ENCODE measurements at regions not wholly inside any gene's neighbourhood (a gene's known extent, or its start where the extent isn't known, plus 50 kb on each side); places are given as distances from the start of the nearest gene placed in this dataset.

DNA sequence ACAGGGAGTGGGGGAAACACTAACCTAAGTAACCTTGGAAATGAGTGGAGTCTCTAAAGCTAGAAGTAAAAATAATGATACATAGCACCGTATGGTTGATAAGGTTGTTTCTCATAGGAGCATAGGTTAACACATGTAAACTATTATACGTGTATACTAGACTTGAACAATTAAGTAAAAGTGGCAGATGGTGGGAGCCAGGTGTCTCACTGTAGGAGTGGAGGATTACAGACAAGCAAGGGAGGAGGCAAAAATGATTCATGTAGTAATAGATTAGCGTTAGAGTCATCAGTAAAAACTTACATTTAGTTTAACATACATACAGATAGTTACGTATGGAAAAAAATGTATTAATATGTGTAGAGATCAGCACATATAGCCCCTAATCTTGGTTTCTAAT lies 138.4 kb upstream of the DSCAM start:
- DNase-seq (ENCODE audit: low read depth) = no peak

DNA sequence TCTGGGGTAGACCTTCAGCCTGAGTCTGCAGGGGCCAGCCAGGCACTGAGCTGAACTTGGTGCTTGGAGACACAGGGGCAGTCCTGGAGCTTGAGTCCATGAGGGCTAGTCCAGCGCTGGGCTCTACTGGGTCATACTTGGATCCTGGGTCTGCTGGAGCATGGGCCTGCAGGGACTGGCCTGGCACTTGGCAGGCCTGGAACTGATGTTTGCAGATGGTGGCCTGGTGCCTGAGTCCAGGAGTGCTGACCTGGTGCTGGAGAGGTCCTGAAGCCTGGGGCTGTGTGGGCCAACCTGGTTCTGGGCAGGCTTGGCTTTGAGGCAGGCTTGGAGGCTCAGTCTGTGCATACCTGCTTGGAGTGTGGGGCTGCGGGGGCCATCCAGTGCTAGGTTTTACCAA lies 143.4 kb upstream of the DSCAM start:
- DNase-seq (ENCODE audit: low read depth) = no peak

DNA sequence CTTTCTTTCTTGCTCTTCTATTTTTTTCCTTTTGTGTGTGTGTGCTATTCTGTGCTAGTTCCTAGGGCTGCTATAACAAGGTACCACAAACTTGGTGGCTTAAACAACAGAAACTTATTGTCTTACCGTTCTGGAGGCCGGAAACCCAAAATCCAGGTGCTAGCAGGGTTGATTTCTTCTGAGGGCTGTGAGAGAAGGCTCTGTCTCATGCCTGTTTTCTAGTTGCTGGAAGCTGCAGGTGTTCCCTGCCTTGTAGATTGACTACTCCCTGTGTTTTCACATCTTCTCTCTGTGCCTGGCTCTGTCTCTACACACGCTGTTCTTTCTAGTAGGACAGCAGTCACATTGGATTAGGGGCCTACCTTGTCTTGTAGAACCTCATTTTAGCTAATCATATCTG lies 150.9 kb upstream of the DSCAM start:
- no peak for DNase-seq (ENCODE audit: low read depth)

DNA sequence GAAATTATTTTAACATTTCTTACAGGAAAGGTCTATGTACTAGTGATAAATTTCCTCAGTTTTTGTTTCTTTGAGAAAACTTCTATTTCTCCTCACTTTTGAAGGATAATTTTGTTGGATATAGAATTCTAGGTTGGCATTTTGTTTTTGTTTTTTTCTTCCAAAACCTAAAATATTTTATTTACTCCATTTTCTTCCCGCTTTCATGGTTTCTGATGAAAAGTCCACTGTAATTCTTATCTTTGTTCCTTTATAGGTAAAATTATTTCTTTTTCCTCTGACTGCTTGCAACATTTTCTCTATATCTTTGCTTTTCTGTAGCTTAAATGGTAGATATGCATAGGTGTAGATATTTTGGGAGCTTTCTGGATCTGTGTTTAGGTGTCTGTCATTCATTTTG lies 153.9 kb upstream of the DSCAM start:
- DNase-seq (ENCODE audit: low read depth) = no peak

DNA sequence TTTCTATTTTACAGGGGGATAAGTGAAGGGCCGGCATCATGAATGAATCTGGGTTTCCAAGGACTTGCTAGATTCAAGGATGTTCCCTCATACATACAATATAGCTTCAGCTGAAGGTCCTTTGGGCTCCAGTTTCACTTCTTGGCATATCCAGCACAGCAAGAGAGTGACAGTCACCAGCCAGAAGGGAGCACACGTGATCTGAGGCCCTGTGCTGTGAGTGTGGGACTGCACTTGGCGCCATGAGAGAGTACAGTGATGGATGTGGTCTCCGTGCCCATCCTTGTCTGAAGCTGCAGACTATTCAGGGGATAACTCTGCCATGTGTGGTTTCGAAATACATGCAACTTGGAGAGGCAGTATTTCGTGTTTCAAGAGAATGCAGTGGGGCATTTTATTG lies 159.7 kb upstream of the DSCAM start:
- no peak for DNase-seq (ENCODE audit: low read depth)

DNA sequence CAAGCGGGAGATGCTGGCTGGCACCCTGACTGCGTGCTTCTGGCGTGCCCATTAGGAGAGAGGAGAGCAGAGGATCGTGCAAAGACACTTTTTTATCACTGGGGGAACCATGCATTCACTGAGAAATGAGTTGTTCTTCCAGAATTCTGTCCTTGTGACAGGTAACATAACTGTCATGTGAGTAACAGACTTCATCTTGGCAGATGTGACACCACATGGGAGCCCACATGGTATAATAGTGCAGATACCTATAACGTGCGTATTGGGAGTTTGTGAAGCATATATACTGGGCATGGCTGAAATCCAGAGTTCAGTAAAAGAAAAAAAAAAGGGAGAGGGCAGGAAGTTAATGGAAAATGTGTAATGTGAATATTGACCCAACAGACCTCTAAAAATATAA lies 159.6 kb upstream of the BACE2 start:
- no peak for DNase-seq (ENCODE audit: low read depth)

DNA sequence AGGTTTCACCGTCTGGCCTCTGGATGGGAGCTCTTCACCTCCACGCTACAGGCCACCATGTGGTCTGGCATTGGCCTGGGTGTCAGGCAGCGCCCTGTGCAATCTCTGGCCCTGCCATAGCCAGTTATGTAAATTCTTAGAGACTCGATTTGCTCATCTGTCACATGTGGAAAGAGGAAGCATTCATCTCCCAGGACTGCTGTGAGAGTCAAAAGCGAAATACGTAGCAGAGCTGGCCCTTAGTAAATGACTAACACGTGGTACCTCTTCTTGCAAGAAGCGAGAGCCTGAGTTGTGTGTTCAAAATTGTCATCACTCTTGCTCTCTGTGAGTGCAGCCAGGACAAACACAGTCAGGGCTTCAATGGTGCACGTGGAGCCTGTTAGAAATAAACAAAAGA lies 159.0 kb upstream of the BACE2 start:
- no peak for DNase-seq (ENCODE audit: low read depth)

DNA sequence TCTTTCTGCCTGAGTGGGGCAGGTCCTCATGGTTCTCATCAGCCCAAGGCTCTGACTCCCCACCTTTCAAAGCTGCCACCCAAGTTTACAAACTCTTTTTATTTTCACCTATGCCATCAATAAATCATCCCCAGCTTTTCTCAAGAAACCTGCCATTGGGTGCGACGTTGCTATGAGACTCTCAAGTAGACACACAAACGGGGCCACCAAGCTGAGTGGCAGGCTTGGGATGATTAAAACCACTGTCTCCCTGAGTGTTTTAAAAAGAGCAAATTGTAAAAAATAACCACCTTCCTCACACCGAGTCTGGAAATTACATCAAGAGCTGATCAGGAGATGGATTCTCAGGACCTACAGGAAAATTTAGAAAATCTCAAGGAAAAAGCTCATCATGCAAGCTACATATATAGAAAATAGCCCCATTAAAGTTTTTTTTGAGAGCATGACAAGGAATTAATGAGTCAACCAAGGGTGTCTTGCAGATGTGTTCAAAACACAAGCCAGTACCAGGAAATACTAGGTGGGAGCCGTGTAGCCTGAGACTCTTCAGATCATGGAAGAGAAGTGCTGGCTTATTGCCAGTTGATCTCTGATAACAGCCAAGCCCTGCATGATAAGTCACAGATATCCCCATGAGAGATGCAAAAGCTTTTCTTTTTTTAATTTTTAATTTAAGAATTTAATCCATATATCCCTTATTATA lies 158.4 kb upstream of the BACE2 start:
- DNase-seq (ENCODE audit: low read depth) = no peak

DNA sequence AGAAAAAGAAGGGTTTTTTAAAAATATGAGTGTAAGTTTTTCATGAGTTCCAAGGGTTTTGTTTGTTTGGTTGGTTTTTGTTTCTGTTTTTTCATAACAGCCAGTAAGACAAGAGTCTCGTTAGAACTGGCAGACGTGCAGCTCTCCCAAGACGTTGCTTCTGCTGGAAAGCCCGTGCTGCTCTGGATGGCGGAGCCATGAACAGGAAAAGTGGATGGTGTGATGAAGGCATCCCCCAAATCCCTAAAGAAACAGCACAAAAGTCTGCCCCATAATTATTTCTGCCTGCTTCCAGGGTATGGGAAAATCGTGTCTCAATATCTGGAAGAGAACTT lies 157.9 kb upstream of the BACE2 start:
- DNase-seq (ENCODE audit: low read depth) = no peak

DNA sequence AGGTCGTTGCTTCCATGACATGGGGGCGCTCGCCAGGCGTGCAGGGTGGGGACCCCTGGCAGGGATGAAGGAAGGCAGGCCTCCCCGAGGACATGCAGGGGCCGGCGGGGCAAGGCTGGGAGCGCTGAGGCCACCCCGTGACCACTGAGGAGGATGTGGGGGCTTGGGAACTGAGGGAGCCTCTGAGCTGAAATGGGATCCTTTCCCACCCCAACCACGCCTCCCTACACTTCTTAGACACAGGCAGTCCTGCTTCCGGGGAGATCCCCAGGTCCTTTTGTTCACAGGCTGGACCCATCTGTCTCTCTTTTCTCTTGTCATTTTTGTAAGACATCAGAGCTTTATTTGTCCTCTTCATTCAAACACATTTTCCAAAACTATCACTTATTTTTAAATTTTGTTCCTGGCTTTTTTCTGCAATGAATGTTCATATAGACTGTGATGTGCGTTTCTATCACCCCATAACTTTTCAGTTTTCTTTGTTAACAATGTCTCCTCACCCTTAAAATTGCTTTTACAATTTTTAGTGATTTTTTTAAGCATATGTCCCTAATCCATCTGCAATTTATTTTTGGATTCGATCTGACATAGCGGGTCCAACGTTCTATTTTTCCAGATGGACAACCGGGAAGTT lies 156.7 kb upstream of the BACE2 start:
- no peak for DNase-seq (ENCODE audit: low read depth)

DNA sequence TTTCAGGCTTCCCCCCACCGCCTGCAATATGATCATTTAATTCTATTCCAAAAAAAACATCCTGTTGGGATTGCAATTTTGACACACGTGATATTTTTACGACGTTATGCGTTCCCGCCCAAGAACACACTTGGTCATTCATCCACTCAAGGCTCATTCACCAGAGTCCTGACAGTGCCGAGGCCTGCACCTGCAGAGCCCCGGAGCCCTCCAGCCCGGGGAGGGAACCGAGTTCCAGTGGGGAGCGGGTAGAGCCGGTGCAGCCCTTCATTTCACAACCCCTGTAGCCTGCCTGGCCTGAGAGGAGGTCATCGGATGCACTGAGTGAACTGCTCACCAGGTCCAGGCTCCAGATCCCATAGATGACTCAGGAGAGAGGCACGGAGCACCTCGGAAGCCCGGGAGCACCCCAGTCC lies 156.0 kb upstream of the BACE2 start:
- no peak for DNase-seq (ENCODE audit: low read depth)

DNA sequence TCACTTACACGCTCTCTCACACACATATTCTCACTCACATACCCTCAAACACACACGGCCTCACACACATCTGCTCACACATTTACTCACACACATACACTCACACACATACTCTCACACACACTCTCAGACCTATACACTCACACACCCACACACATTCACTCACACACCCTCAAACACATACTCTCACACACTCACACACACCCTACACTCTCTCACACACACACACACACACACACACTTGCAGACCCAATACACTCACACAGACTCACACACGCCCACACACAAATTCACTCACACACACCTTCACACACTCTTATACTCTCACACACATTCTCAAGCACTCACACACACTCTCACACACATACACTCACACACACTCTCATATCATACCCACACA lies 155.5 kb upstream of the BACE2 start:
- no peak for DNase-seq (ENCODE audit: low read depth)

DNA sequence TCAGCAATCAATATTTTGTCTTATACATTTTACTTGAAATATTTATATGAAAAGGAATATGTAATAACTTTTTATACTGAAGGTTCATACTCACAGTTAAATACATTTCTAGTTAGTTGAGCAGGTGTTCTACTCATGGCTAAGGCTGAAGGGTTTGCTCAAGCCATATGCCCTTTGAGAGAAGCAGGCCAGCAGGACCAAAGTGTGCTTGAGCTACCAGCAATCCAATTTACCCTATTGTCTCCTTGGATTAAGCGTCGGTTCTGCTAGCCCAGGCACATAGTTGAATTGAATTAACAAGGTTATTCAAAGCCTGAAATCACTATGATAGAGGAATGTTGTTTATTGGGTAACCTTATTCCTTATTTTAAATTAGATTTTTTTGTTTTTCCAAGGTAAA lies 151.5 kb upstream of the BACE2 start:
- no peak for DNase-seq (ENCODE audit: low read depth)

DNA sequence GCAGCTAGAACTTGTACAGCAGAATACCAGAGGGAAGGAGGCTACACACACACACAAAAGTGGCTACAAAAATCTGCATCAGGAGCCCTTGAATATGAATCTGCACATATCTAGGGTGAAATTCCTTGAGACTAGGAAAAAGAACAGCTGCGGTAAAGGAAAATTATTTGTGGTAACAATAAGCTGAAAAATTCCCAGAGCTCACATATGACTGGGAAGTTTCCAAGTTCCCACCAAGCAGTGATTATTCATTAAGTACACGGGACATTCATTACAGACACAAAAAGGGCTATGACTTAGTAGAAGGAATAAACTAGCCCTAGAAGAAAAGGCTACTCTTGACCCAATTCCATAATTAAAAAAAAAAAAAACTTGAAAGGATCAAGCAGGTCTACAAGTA lies 149.5 kb upstream of the BACE2 start:
- no peak for DNase-seq (ENCODE audit: low read depth)

DNA sequence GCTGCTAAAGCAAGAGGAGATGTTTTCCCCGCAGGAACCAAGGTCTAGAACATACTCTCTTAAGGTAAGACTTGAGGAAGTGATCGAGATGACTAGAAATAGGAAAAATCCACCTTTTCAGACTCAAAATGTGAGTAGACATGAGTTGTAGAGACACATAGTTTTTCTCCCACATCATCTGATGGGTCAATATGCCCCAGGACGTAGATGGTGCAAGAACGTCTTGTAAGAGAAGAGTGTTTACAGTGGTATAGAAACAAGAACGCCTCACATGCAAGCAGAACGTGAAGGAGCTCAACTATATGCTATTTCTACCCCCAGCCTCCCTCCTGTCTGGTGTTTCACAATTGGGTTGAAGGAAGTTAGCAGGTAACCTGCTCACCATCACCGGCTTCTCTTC lies 144.0 kb upstream of the BACE2 start:
- no peak for DNase-seq (ENCODE audit: low read depth)

DNA sequence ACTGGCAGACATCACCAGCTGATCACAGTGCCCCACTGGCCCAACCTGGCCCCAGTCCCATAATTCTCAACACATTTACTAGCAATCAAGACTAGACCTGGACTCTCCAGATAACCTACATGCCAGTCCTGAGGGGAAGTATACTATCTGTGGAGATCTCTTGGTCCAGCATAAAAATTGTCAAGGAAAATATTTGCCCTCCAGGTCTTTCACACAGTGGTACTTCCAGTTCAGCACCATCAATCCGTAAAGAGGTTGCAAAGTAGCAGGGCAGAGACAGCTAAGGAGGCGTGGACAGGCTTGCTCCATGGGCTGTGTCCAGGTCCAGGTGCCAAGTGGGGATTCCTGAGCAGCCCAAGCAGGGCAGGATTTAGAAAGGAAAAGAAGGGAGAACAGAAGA lies 143.6 kb upstream of the BACE2 start:
- DNase-seq (ENCODE audit: low read depth) = no peak

DNA sequence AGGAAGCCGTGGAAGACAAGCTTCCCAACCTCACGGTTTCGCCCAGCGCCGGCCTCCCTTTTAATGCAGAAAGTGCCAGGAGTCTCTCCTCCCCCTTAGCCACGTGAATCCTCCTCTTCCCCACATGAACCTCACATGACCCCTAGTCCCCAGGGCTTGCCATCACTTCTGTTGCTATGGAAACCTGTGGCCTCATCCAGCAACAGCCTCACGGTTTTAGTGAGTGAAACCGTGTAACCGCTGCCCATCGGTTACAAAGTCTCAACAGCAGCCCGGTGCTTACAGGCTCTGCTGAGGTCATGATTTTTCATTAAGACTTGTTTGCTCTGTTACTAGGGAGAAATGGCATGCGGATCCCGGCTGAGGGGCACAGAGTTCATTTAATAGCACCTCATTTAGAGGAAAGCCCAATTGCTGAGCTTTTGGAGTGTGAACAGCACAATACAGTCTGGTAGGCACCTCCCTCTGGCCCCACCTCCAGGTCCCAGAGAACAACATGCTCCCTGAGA lies 143.2 kb upstream of the BACE2 start:
- DNase-seq (ENCODE audit: low read depth) = no peak

DNA sequence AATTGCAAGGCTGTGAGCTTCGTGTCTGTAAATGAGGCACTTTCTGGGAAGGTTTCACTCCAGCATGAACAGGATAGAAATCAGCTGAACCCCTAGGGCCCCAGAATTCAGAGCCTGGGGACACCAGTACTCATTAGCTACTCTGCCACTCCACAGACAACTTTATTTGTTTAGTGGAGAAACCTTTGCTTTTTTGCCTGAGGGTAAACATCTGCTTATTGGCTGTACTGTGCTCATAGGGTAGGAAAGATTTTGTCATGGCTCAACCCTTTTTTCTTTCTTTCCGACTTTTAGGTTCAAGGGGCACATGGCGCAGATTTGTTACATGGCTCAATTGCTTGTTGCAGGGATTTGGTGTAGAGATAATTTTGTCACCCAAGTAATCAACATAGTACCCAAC lies 138.4 kb upstream of the BACE2 start:
- DNase-seq (ENCODE audit: low read depth) = no peak

DNA sequence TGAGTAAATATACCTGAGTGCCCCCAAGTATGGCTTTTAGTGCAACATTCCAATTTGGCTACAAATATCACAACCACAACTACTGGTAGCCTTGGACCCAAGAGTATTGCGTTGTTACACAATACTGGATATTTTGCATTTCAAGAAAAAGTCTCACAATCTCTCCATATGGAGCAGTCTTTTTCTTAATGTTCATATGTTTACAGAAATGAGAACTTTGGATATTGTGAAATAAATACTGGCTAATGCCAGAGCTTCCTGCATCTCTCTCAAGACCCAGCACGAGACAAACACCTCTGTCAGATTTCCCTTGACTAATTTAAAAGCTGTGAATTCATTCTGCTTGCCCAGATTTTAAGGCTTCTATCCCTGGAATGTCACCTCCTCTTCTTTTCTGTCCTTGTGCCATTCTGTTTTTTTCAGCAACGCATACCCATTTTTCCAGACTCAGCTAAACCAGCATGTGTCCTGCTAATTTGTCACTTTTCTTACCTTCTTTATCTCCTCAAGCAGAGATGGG lies 136.2 kb upstream of the BACE2 start:
- no peak for DNase-seq (ENCODE audit: low read depth)

DNA sequence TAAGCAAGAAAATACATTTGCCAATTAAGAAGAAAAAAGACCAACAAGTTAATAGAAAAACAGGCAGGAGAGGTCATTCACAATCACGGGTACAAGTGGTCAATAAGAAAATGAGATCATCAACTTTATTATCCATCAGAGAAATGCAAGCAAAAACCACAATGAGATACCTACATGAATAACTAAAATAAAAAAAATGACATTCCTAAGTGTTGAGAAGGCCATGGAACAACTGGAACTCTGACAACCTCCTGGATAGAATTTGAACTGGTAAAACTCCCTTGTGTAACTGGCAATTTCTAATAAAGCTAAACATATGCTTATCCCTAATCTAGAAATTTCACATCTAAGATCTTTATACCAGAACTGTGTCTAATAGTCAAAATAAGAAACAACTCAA lies 135.4 kb upstream of the BACE2 start:
- DNase-seq (ENCODE audit: low read depth) = no peak

DNA sequence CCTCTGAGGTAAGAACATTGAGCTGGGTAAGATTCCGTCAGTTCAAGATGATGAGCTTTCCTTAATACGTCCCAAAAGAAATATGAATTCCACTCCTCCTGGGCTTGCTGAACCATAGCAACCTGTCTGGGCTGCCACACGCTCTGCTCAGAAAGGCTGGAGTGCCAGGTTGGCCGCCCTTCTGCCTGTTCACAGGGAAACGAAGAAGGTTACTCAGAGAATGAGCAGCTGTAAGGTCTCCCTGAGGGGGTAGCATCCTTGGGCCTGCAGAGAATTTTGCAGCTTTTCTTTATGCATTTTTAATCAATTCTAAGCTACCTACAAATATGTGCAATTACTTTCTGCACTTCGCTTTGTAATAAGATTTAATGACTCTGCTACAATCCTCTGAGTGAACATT lies 130.7 kb upstream of the BACE2 start:
- no peak for DNase-seq (ENCODE audit: low read depth)

DNA sequence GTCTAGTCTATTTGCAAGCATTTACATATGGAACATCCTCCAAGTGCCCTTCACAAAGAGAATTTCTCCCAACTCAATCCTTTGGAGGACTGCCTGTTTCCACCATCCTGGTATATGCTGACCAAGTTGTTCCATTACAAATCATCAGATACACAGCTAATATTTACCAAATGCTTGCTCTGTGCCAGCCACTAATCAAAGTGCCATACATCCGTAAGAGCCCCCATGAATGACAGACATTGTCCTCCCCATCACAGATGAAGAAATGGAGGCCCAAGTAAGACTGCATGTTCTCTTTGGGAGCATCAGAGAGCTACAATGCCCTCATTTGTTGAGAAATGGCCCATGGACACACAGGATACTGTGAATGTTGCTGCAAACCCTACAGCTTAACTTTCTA lies 130.0 kb upstream of the BACE2 start:
- DNase-seq (ENCODE audit: low read depth) = peak; percentile 31

DNA sequence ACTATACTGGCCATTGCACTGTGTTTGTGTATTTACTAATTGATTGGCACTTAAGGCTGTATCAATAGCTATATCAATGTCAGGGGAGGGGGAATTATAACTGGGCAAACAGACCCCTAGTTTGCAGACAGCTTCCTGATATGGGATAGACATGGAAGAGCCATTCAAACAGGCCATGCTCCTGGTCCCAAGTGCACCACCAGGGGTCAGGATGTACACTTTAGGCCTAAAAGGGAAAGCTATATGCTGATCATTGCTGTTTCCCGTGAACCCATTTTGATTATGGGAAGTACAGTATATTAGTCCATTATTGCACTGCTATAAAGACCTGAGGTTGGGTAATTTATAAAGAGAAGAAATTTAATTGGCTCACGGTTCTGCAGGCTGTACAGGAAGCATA lies 124.9 kb upstream of the BACE2 start:
- DNase-seq (ENCODE audit: low read depth) = no peak

All from RPMI7951 (cell line).